HL-60 (cell line): ENCODE measurements at regions not wholly inside any gene's neighbourhood (a gene's known extent, or its start where the extent isn't known, plus 50 kb on each side); places are given as distances from the start of the nearest gene placed in this dataset.

ENCODE experiments used
- DNase-seq, 2 experiments: peaks; one replicate each; pipeline ENCODE4 v3.0.0-alpha.2; 2010 to 2020; ENCODE audit warnings: low read depth in 1 of 2, low spot score in 1 of 2
- H3K27ac ChIP-seq: fragments of 250-450 bp; sonication (Bioruptor Pico); replicated peaks from 2 replicates; pipeline ENCODE4 v1.5.1; 2020; ENCODE audit warnings: mild to moderate bottlenecking, moderate library complexity
- H3K27me3 ChIP-seq: fragments of 250-450 bp; sonication (Bioruptor Pico); 2 replicates; pipeline ENCODE4 v1.5.1; 2021; ENCODE audit warnings: mild to moderate bottlenecking, moderate library complexity; ENCODE audit not compliant: insufficient read depth, poor library complexity, severe bottlenecking
- H3K4me3 ChIP-seq: replicated peaks from 2 replicates; pipeline ENCODE4 v1.5.1; 2011; ENCODE audit warnings: mild to moderate bottlenecking, control low read depth, low read length; ENCODE audit not compliant: insufficient read depth
- CTCF ChIP-seq: IDR thresholded peaks from one replicate; pipeline ENCODE4 v1.5.1; 2011; ENCODE audit warnings: low read length, control low read depth, inconsistent platforms; ENCODE audit not compliant: insufficient read depth
- GABPA ChIP-seq: IDR thresholded peaks from 2 replicates; pipeline ENCODE4 v1.6.1; 2012; ENCODE audit warnings: low read depth
- POLR2AphosphoS5 ChIP-seq: IDR thresholded peaks from 2 replicates; pipeline ENCODE4 v1.6.1; 2012; ENCODE audit warnings: low read depth
- REST ChIP-seq: IDR thresholded peaks from 2 replicates; pipeline ENCODE4 v1.6.1; 2012; ENCODE audit warnings: low read depth; ENCODE audit not compliant: insufficient replicate concordance
- SPI1 ChIP-seq: IDR thresholded peaks from 2 replicates; pipeline ENCODE4 v1.6.1; 2012; ENCODE audit warnings: low read depth, mild to moderate bottlenecking, borderline replicate concordance

GRCh38 chr16:54720259-54720658, 210.4 kb upstream of the IRX5 start:
- Histone ChIP-seq H3K27me3 (no peaks in the 10 kb centered on the region), H3K4me3 (no peak overlapping the region), H3K27ac (no peak overlapping the region)
- DNase-seq, result no peak
- TF ChIP-seq POLR2AphosphoS5 (no peak), GABPA (no peak), SPI1 (no peak), REST (no peak), CTCF (no peak)

GRCh38 chr16:54719624-54720023, 211.0 kb upstream of the IRX5 start:
- Histone ChIP-seq H3K27me3 (no peaks in the 10 kb centered on the region), H3K27ac (no peak overlapping the region), H3K4me3 (no peak overlapping the region)
- DNase-seq, result no peak
- TF ChIP-seq CTCF, result no peak
- TF ChIP-seq REST, result no peak
- TF ChIP-seq POLR2AphosphoS5, result no peak
- TF ChIP-seq GABPA, result no peak
- TF ChIP-seq SPI1, result no peak

GRCh38 chr16:54718376-54718775, 212.3 kb upstream of the IRX5 start:
- no peaks in the 10 kb centered on the region for H3K27me3 ChIP-seq
- DNase-seq, result no peak

More at GRCh38 chr16:54718376-54718775, 212.3 kb upstream of the IRX5 start:
- Histone ChIP-seq H3K4me3 (no peak overlapping the region), H3K27ac (no peak overlapping the region)
- TF ChIP-seq CTCF (no peak), SPI1 (no peak), REST (no peak), POLR2AphosphoS5 (no peak)
